HEK293 (cell line): ENCODE measurements at regions not wholly inside any gene's neighbourhood (a gene's known extent, or its start where the extent isn't known, plus 50 kb on each side); places are given as distances from the start of the nearest gene placed in this dataset.

ENCODE experiments used
- CTCF ChIA-PET: fragments of 350-600 bp; formaldehyde crosslinking; extraction: SDS; loops from one replicate; lab custom pipeline; 2021; ENCODE audit warnings: antibody characterized with exemption; lab: Yijun Ruan, JAX
- POLR2A ChIA-PET: fragments of 300-600 bp; formaldehyde crosslinking; extraction: SDS; loops from one replicate; lab custom pipeline; 2020; ENCODE audit warnings: antibody characterized with exemption, inconsistent platforms; lab: Yijun Ruan, JAX
- H3K27ac ChIP-seq: fragments of 200-500 bp; sonication (Bioruptor generic); 2 replicates; pipeline ENCODE4 v1.5.1; 2014; ENCODE audit warnings: low read depth, low read length, control low read depth, inconsistent platforms; ENCODE audit errors: extremely low read depth
- H3K36me3 ChIP-seq, 2 experiments: fragments of 200-500 bp in 1 of 2; sonication (Bioruptor generic) in 1 of 2; 1 replicate in 1 of 2; 2 replicates in 1 of 2; pipeline ENCODE4 v1.5.1; 2014 to 2017; ENCODE audit warnings: inconsistent platforms in 2 of 2, low read length in 2 of 2; ENCODE audit not compliant: control insufficient read depth in 2 of 2, insufficient read depth in 1 of 2
- H3K4me1 ChIP-seq: fragments of 200-500 bp; sonication (Bioruptor generic); 2 replicates; pipeline ENCODE4 v1.5.1; 2014; ENCODE audit warnings: mild to moderate bottlenecking, low read length, inconsistent platforms; ENCODE audit not compliant: control insufficient read depth, insufficient read depth
- H3K4me3 ChIP-seq: 2 replicates; pipeline ENCODE4 v1.5.1; 2011; ENCODE audit warnings: low read depth, mild to moderate bottlenecking, control low read depth, low read length, moderate library complexity
- H3K9me3 ChIP-seq: fragments of 200-500 bp; sonication (Bioruptor generic); 2 replicates; pipeline ENCODE4 v1.5.1; 2014; ENCODE audit warnings: low read depth, low read length, inconsistent platforms; ENCODE audit not compliant: control insufficient read depth, insufficient read depth
- GLIS1 ChIP-seq: fragments of 450-650 bp; formaldehyde crosslinking; IDR thresholded peaks from 2 replicates; pipeline ENCODE4 v1.5.1; 2016; ENCODE audit warnings: missing biosample characterization, missing genetic modification characterization
- TRIM28 ChIP-seq: IDR thresholded peaks from 2 replicates; pipeline ENCODE4 v1.6.1; 2011; ENCODE audit warnings: low read length, control low read depth, borderline replicate concordance
- WT1 ChIP-seq: fragments of 450-650 bp; formaldehyde crosslinking; IDR thresholded peaks from 2 replicates; pipeline ENCODE4 v1.5.1; 2016; ENCODE audit warnings: missing biosample characterization, missing genetic modification characterization
- ZFP3 ChIP-seq: fragments of 450-650 bp; formaldehyde crosslinking; IDR thresholded peaks from 2 replicates; pipeline ENCODE4 v1.5.1; 2016; ENCODE audit warnings: low read depth, missing biosample characterization, missing genetic modification characterization
- ZNF114 ChIP-seq: fragments of 450-650 bp; formaldehyde crosslinking; IDR thresholded peaks from 2 replicates; pipeline ENCODE4 v1.5.0; 2017; ENCODE audit warnings: missing biosample characterization, missing genetic modification characterization
- ZNF140 ChIP-seq: fragments of 450-650 bp; formaldehyde crosslinking; IDR thresholded peaks from 2 replicates; pipeline ENCODE4 v1.5.1; 2016; ENCODE audit warnings: missing biosample characterization, missing genetic modification characterization
- ZNF146 ChIP-seq: fragments of 450-650 bp; formaldehyde crosslinking; IDR thresholded peaks from 2 replicates; pipeline ENCODE4 v1.5.1; 2016; ENCODE audit warnings: missing biosample characterization, missing genetic modification characterization
- ZNF24 ChIP-seq: fragments of 450-650 bp; formaldehyde crosslinking; IDR thresholded peaks from 2 replicates; pipeline ENCODE4 v1.5.1; 2016; ENCODE audit warnings: missing biosample characterization, missing genetic modification characterization
- ZNF658 ChIP-seq: fragments of 450-650 bp; formaldehyde crosslinking; IDR thresholded peaks from 2 replicates; pipeline ENCODE4; 2016; ENCODE audit warnings: missing biosample characterization, missing genetic modification characterization
- TF ChIP-seq, protein P1 (sequence below): fragments of 450-650 bp; formaldehyde crosslinking; IDR thresholded peaks from 2 replicates; pipeline ENCODE4 v1.5.1; 2016; ENCODE audit warnings: missing biosample characterization, missing genetic modification characterization, borderline replicate concordance
- TF ChIP-seq, protein P2 (sequence below): fragments of 450-650 bp; formaldehyde crosslinking; IDR thresholded peaks from 2 replicates; pipeline ENCODE4 v1.5.1; 2016; ENCODE audit warnings: missing biosample characterization, missing genetic modification characterization, low read depth
- TF ChIP-seq, protein P3 (sequence below): fragments of 450-650 bp; formaldehyde crosslinking; IDR thresholded peaks from 2 replicates; pipeline ENCODE4 v1.5.1; 2017; ENCODE audit warnings: missing biosample characterization, mild to moderate bottlenecking, missing genetic modification characterization, moderate library complexity

DNA sequence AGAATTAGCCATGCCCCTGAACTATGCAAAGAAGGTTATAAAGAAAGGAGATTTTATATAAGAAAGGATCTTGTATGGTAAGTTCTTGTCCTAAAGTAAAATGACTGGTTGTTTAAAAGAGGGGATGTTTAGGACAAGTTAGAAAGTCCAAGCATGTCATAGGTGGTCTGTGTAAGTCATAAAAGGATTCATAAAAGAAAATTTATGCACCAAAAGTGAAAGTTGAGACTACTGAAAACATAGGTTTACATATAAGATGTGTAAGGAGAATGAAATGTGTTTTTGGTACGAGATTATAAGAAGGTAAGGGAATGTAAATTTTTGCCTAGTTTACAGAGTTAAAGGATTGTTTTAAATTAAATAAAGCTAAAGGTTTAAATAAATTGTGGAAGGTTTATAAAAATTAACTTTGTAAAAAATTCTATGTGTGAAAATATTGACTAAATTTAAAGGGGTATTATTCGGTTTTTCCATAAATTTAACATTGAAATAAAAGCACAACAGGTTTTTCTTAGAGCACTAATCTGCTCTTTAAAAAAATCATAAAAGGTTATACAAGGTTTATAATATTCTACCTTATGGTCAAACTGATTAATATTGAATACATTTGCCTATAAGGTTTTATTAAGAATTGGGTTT is 93.6 kb upstream of the UST start (continued):
- TF ChIP-seq, protein P1, sequence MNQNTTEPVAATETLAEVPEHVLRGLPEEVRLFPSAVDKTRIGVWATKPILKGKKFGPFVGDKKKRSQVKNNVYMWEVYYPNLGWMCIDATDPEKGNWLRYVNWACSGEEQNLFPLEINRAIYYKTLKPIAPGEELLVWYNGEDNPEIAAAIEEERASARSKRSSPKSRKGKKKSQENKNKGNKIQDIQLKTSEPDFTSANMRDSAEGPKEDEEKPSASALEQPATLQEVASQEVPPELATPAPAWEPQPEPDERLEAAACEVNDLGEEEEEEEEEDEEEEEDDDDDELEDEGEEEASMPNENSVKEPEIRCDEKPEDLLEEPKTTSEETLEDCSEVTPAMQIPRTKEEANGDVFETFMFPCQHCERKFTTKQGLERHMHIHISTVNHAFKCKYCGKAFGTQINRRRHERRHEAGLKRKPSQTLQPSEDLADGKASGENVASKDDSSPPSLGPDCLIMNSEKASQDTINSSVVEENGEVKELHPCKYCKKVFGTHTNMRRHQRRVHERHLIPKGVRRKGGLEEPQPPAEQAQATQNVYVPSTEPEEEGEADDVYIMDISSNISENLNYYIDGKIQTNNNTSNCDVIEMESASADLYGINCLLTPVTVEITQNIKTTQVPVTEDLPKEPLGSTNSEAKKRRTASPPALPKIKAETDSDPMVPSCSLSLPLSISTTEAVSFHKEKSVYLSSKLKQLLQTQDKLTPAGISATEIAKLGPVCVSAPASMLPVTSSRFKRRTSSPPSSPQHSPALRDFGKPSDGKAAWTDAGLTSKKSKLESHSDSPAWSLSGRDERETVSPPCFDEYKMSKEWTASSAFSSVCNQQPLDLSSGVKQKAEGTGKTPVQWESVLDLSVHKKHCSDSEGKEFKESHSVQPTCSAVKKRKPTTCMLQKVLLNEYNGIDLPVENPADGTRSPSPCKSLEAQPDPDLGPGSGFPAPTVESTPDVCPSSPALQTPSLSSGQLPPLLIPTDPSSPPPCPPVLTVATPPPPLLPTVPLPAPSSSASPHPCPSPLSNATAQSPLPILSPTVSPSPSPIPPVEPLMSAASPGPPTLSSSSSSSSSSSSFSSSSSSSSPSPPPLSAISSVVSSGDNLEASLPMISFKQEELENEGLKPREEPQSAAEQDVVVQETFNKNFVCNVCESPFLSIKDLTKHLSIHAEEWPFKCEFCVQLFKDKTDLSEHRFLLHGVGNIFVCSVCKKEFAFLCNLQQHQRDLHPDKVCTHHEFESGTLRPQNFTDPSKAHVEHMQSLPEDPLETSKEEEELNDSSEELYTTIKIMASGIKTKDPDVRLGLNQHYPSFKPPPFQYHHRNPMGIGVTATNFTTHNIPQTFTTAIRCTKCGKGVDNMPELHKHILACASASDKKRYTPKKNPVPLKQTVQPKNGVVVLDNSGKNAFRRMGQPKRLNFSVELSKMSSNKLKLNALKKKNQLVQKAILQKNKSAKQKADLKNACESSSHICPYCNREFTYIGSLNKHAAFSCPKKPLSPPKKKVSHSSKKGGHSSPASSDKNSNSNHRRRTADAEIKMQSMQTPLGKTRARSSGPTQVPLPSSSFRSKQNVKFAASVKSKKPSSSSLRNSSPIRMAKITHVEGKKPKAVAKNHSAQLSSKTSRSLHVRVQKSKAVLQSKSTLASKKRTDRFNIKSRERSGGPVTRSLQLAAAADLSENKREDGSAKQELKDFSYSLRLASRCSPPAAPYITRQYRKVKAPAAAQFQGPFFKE (tag by site-specific recombination), result no peak
- TF ChIP-seq, protein P2, sequence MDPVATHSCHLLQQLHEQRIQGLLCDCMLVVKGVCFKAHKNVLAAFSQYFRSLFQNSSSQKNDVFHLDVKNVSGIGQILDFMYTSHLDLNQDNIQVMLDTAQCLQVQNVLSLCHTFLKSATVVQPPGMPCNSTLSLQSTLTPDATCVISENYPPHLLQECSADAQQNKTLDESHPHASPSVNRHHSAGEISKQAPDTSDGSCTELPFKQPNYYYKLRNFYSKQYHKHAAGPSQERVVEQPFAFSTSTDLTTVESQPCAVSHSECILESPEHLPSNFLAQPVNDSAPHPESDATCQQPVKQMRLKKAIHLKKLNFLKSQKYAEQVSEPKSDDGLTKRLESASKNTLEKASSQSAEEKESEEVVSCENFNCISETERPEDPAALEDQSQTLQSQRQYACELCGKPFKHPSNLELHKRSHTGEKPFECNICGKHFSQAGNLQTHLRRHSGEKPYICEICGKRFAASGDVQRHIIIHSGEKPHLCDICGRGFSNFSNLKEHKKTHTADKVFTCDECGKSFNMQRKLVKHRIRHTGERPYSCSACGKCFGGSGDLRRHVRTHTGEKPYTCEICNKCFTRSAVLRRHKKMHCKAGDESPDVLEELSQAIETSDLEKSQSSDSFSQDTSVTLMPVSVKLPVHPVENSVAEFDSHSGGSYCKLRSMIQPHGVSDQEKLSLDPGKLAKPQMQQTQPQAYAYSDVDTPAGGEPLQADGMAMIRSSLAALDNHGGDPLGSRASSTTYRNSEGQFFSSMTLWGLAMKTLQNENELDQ (tag by site-specific recombination), result no peak
- TF ChIP-seq TRIM28 (peak; percentile 98), ZNF24 (tag by site-specific recombination) (no peak)

DNA sequence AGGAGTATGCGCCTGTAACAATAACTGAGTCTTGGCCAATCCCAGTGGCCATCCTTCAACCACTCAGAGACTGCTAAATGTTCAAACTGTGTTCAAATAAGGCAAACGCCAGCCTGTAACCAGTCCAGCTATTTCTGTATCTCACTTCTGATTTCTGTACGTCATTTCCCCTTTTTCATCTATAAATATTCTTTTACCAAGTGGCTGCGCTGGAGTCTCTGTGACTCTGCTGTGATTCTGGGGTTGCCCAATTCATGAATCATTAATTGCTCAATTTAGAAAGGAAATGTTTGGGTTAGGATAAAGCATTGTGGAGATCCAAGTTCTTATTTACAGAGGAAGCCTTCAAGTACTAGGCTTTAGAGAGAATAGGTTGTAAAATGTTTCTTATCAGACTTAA is 89.8 kb upstream of the UST start:
- ChIA-PET POLR2A (no interaction called here), CTCF (no interaction called here)
- Histone ChIP-seq H3K4me3 (no peak overlapping the region), H3K27ac (no peak overlapping the region)
- TF ChIP-seq ZNF114 (tag by site-specific recombination) (no peak), WT1 (tag by site-specific recombination) (no peak), ZNF146 (tag by site-specific recombination) (no peak)
- TF ChIP-seq, all 188 proteins: peak for 0
- no peaks in the 10 kb centered on the region; the same call in 1 of the 2 replicates for H3K9me3 ChIP-seq
- H3K4me1 ChIP-seq, result no peaks in the 10 kb centered on the region
- no peaks in the 10 kb centered on the region for H3K36me3 ChIP-seq

DNA sequence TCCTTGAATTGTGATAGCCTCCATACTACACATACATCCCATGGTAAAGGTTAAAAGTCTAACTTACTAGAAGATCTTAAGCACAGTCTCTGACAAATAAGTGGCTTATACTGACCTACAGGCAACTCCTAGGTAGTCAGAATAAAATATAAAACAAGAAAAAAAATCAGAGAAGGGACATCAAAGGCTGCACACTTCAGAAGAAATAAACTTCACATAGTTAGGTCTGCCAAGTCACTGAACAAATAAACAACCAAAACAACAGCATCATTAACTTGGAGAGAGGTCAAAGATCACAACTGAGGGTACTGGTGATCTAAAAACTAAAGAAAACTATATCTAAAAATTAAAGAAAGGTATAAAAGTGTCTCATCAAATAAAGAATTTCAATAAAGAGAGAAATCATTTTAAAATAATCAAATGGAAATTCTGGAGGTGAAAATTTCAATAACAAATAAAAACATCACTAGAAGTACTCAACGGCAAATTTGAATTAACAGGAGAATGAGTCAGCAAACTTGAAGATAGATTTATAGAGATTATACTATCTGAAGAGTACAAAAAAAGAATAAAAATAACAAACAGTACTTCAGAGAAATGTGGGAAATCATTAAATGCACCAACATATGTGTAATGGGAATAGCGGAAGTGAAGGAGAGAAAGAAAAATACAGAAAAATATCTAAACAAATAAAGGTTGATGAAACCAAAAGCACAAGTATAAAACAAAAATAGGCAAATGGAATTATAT is 88.0 kb upstream of the UST start:
- POLR2A ChIA-PET, result no interaction called here
- Histone ChIP-seq H3K4me1 (no peaks in the 10 kb centered on the region), H3K9me3 (no peaks in the 10 kb centered on the region)
- no peak for TF ChIP-seq GLIS1
- no peak for TF ChIP-seq ZNF140 (tag by site-specific recombination)
- TF ChIP-seq ZFP3 (tag by site-specific recombination), result no peak
- TF ChIP-seq, protein P3, sequence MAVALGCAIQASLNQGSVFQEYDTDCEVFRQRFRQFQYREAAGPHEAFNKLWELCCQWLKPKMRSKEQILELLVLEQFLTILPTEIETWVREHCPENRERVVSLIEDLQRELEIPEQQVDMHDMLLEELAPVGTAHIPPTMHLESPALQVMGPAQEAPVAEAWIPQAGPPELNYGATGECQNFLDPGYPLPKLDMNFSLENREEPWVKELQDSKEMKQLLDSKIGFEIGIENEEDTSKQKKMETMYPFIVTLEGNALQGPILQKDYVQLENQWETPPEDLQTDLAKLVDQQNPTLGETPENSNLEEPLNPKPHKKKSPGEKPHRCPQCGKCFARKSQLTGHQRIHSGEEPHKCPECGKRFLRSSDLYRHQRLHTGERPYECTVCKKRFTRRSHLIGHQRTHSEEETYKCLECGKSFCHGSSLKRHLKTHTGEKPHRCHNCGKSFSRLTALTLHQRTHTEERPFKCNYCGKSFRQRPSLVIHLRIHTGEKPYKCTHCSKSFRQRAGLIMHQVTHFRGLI (tag by site-specific recombination), result no peak
- no peak for TF ChIP-seq ZNF658 (tag by site-specific recombination)
- TF ChIP-seq, all 188 proteins: peak for 0
- Histone ChIP-seq H3K27ac (no peak overlapping the region), H3K4me3 (no peak overlapping the region), H3K36me3 (no peaks in the 10 kb centered on the region)
- CTCF ChIA-PET, result no interaction called here
